Suppressor macrophage treated with lipopolysaccharide for 1 hour (primary cell): ENCODE measurements at regions not wholly inside any gene's neighbourhood (a gene's known extent, or its start where the extent isn't known, plus 50 kb on each side); places are given as distances from the start of the nearest gene placed in this dataset.
"Not testable (repeated sequence)": the region's sequence is repeated elsewhere in the genome, so short reads cannot be mapped to it uniquely, and the experiment has no call there.

Experiments used
- DNase-seq, 3 donors: peaks; one replicate each; pipeline ENCODE4 v3.0.0-alpha.2; 2020 to 2022

- no peak for DNase-seq
Measured at GRCh38 chr5:82639393-82640144, 361.4 kb upstream of the RPS23 start.

- peak; percentile 7 to 27 (median 22) for DNase-seq
Measured at GRCh38 chr5:82636591-82636990, 358.4 kb upstream of the RPS23 start.

- DNase-seq, result no peak
Measured at GRCh38 chr5:82635561-82636288, 357.6 kb upstream of the RPS23 start.

GRCh38 chr5:82628364-82628910 lies 350.3 kb upstream of the RPS23 start:
- no peak for DNase-seq

GRCh38 chr5:82626905-82627591 lies 348.9 kb upstream of the RPS23 start:
- DNase-seq, result not testable (repeated sequence)

GRCh38 chr5:82626012-82626411 lies 347.9 kb upstream of the RPS23 start:
- not testable (repeated sequence) for DNase-seq

- DNase-seq, result no peak
Measured at GRCh38 chr5:82624062-82624461, 345.9 kb upstream of the RPS23 start.

- no peak for DNase-seq
Measured at GRCh38 chr5:82622711-82623514, 344.8 kb upstream of the RPS23 start.

GRCh38 chr5:82622205-82622604 lies 344.1 kb upstream of the RPS23 start:
- no peak for DNase-seq

GRCh38 chr5:82620957-82621600 lies 342.9 kb upstream of the RPS23 start:
- no peak for DNase-seq

GRCh38 chr5:82619097-82619496 lies 340.9 kb upstream of the RPS23 start:
- no peak for DNase-seq

- no peak for DNase-seq
Measured at GRCh38 chr5:82614706-82615105, 336.6 kb upstream of the RPS23 start.

GRCh38 chr5:82613891-82614290 lies 335.7 kb upstream of the RPS23 start:
- no peak for DNase-seq

- DNase-seq, result no peak
Measured at GRCh38 chr5:82610686-82611085, 332.5 kb upstream of the RPS23 start.

GRCh38 chr5:82605441-82605973 lies 327.4 kb upstream of the RPS23 start:
- no peak for DNase-seq

GRCh38 chr5:82603033-82603987 lies 325.2 kb upstream of the RPS23 start:
- DNase-seq, result peak in 1 of 3 donors; percentile 2

- DNase-seq, result no peak
Measured at GRCh38 chr5:82601861-82602260, 323.7 kb upstream of the RPS23 start.

GRCh38 chr5:82601077-82601476 lies 322.9 kb upstream of the RPS23 start:
- no peak for DNase-seq

GRCh38 chr5:82599692-82600091 lies 321.5 kb upstream of the RPS23 start:
- DNase-seq, result no peak

- no peak for DNase-seq
Measured at GRCh38 chr5:82599030-82599429, 320.9 kb upstream of the RPS23 start.

GRCh38 chr5:82597437-82597836 lies 319.3 kb upstream of the RPS23 start:
- no peak for DNase-seq
